ENCODE measurements at regions not wholly inside any gene's neighbourhood (a gene's known extent, or its start where the extent isn't known, plus 50 kb on each side); places are given as distances from the start of the nearest gene placed in this dataset.

DNA sequence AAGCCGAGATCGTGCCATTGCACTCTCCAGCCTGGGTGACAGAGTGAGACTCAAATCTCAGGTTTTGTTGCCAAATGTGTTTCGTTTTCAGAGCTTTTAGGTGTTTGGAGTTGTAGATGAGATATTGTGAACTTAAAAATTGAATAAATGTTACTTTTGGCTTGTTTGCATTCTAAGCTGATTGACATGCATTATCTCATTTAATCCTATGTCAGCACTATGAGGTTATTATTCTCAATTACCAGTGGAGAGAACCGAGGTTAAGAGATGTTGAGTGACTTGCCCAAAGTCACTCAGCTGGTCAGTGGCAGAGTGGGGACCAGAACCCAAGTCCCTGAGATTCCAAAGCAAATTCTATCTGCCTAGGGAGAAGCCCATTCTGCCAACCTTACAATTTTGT is 72.6 kb upstream of the PIM1 start:
- TF ChIP-seq, protein P1, sequence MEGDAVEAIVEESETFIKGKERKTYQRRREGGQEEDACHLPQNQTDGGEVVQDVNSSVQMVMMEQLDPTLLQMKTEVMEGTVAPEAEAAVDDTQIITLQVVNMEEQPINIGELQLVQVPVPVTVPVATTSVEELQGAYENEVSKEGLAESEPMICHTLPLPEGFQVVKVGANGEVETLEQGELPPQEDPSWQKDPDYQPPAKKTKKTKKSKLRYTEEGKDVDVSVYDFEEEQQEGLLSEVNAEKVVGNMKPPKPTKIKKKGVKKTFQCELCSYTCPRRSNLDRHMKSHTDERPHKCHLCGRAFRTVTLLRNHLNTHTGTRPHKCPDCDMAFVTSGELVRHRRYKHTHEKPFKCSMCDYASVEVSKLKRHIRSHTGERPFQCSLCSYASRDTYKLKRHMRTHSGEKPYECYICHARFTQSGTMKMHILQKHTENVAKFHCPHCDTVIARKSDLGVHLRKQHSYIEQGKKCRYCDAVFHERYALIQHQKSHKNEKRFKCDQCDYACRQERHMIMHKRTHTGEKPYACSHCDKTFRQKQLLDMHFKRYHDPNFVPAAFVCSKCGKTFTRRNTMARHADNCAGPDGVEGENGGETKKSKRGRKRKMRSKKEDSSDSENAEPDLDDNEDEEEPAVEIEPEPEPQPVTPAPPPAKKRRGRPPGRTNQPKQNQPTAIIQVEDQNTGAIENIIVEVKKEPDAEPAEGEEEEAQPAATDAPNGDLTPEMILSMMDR (IDR thresholded peaks at IDR 0.05; ENCODE audit: low read depth, low read length, missing control alignments): no peak
- no peak overlapping the region for H3K4me3 ChIP-seq (ENCODE audit: low read depth, low read length)
- in situ Hi-C loops (cut with HindIII; ENCODE audit: low pct_ligation_motif_present, low sequenced_read_pairs): no loop called here
- DNase-seq: no peak
- H3K27ac ChIP-seq: no peak overlapping the region
- H3K36me3 ChIP-seq (replicated peaks): no peaks in the 10 kb centered on the region
- no peaks in the 10 kb centered on the region for H3K27me3 ChIP-seq (replicated peaks)

- no peak for DNase-seq
- Histone ChIP-seq H3K36me3 (replicated peaks) (no peaks in the 10 kb centered on the region), H3K4me3 (ENCODE audit: low read depth, low read length) (no peak overlapping the region), H3K27me3 (replicated peaks) (no peaks in the 10 kb centered on the region), H3K27ac (no peak overlapping the region)
- in situ Hi-C loops (cut with HindIII; ENCODE audit: low pct_ligation_motif_present, low sequenced_read_pairs): no loop called here
- TF ChIP-seq, protein P1 (IDR thresholded peaks at IDR 0.05; ENCODE audit: low read depth, low read length, missing control alignments): no peak
These were observed 70.5 kb upstream of the PIM1 start for GRCh38 chr6:37099442-37099841.

DNA sequence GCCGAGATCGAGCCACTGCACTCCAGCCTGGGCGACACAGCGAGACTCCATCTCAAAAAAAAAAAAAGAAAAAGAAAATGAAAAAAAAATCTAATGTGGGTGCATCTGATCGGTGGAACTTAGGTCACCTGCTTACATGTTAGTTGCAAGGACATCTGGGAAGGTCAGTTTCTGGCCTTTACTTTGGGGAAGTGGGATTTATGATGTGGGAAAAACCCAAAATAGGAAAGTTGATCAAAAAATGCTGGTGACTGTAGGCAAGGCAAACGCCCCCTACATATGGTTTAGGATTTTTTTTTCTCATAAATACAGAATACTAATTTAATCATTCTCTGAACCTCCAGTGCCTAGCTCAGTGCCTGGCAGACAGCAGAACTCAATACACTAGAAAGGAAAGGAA is 69.2 kb upstream of the PIM1 start:
- no peak overlapping the region for H3K4me3 ChIP-seq (ENCODE audit: low read depth, low read length)
- H3K27me3 ChIP-seq (replicated peaks): no peaks in the 10 kb centered on the region
- TF ChIP-seq, protein P1 (IDR thresholded peaks at IDR 0.05; ENCODE audit: low read depth, low read length, missing control alignments): no peak
- H3K36me3 ChIP-seq (replicated peaks): no peaks in the 10 kb centered on the region
- in situ Hi-C loops (cut with HindIII; ENCODE audit: low pct_ligation_motif_present, low sequenced_read_pairs): no loop called here
- no peak for DNase-seq
- no peak overlapping the region for H3K27ac ChIP-seq

DNA sequence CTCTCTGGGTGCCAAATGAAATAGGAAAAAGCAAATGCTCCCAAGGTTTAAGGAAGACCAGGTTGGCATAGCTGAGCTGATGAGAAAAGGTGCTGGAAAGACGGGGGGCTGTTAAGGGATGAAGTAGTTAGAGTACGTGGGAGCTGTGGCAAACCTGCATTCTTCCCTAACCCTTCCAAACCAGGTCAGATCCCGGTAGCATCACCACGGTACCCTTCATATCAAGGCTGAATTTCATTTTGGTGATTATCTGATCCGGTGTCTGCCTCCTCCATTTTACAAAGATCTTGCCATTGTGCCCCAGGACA is 68.0 kb upstream of the PIM1 start:
- H3K27ac ChIP-seq: peak overlapping the region; percentile 34
- peak overlapping the region; percentile 52 for H3K4me3 ChIP-seq (ENCODE audit: low read depth, low read length)
- no peaks in the 10 kb centered on the region for H3K27me3 ChIP-seq (replicated peaks)
- TF ChIP-seq, protein P1 (IDR thresholded peaks at IDR 0.05; ENCODE audit: low read depth, low read length, missing control alignments): no peak
- DNase-seq: no peak
- H3K36me3 ChIP-seq (replicated peaks): no peaks in the 10 kb centered on the region
- in situ Hi-C loops (cut with HindIII; ENCODE audit: low pct_ligation_motif_present, low sequenced_read_pairs): no loop called here

- H3K27ac ChIP-seq: peak overlapping the region; percentile 34
- in situ Hi-C loops (cut with HindIII; ENCODE audit: low pct_ligation_motif_present, low sequenced_read_pairs): no loop called here
- H3K4me3 ChIP-seq (ENCODE audit: low read depth, low read length): peak overlapping the region; percentile 52
- no peaks in the 10 kb centered on the region for H3K36me3 ChIP-seq (replicated peaks)
- DNase-seq: peak; percentile 90
- TF ChIP-seq, protein P1 (IDR thresholded peaks at IDR 0.05; ENCODE audit: low read depth, low read length, missing control alignments): no peak
- H3K27me3 ChIP-seq (replicated peaks): no peaks in the 10 kb centered on the region
These were observed 67.4 kb upstream of the PIM1 start for GRCh38 chr6:37102299-37103168.
